Activated CD4-positive, alpha-beta memory T cell treated with anti-CD3 and anti-CD28 coated beads for 36 hours (primary cell): ENCODE measurements at regions not wholly inside any gene's neighbourhood (a gene's known extent, or its start where the extent isn't known, plus 50 kb on each side); places are given as distances from the start of the nearest gene placed in this dataset.
"Not testable (repeated sequence)": the region's sequence is repeated elsewhere in the genome, so short reads cannot be mapped to it uniquely, and the experiment has no call there.

Source experiments
- CTCF ChIA-PET: fragments of 350-600 bp; sonication (Branson Sonifier 250); formaldehyde crosslinking; loops from one replicate; lab custom pipeline; 2021; ENCODE audit warnings: antibody characterized with exemption, inconsistent platforms; lab: Charles Lee
- POLR2A ChIA-PET: fragments of 350-600 bp; sonication (Branson Sonifier 250); formaldehyde crosslinking; loops from one replicate; lab custom pipeline; 2021; ENCODE audit warnings: antibody characterized with exemption; lab: Charles Lee
- DNase-seq: peaks from one replicate; pipeline ENCODE4 v3.0.0-alpha.2; 2020
- H3K27ac Mint-ChIP-seq: one replicate; pipeline ENCODE4 v1.8.0; 2021; ENCODE audit warnings: mixed read lengths
- H3K27me3 Mint-ChIP-seq: one replicate; pipeline ENCODE4 v1.8.0; 2021; ENCODE audit warnings: mixed read lengths
- H3K36me3 Mint-ChIP-seq: one replicate; pipeline ENCODE4 v1.8.0; 2021; ENCODE audit warnings: mixed read lengths
- H3K4me1 Mint-ChIP-seq: one replicate; pipeline ENCODE4 v1.8.0; 2021; ENCODE audit warnings: low read depth, mixed read lengths
- H3K4me3 Mint-ChIP-seq: one replicate; pipeline ENCODE4 v1.8.0; 2021; ENCODE audit warnings: mild to moderate bottlenecking, mixed read lengths
- H3K9me3 Mint-ChIP-seq: one replicate; pipeline ENCODE4 v1.8.0; 2021; ENCODE audit warnings: mixed read lengths
- intact Hi-C: fragments of 100-400 bp; cut with micrococcal nuclease; formaldehyde crosslinking; loops from one replicate; pipeline ENCODE4 v1.15.1; 2023

DNA sequence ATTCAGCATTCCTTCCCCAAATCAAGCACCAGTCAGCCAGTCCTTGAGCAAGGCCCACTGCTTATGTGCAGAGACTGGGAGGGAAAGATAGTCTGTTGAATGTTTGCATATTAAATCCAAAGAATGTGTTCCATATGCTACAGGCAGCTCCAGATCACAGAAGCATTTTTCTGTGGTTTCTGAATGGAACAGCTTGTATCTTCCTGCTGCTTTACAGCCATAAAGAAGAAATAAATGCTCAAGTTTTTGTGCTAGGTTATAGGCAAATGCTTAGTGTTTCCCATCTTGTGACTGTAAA lies 310.3 kb downstream of the TRIM36 start:
- Mint-ChIP-seq H3K36me3 (no peaks in the 10 kb centered on the region), H3K4me3 (no peak overlapping the region), H3K27me3 (no peaks in the 10 kb centered on the region), H3K4me1 (no peaks in the 10 kb centered on the region), H3K9me3 (no peaks in the 10 kb centered on the region), H3K27ac (no peak overlapping the region)
- DNase-seq, result no peak
- POLR2A ChIA-PET, result no interaction called here
- CTCF ChIA-PET, result no interaction called here
- intact Hi-C loops, result no loop called here

DNA sequence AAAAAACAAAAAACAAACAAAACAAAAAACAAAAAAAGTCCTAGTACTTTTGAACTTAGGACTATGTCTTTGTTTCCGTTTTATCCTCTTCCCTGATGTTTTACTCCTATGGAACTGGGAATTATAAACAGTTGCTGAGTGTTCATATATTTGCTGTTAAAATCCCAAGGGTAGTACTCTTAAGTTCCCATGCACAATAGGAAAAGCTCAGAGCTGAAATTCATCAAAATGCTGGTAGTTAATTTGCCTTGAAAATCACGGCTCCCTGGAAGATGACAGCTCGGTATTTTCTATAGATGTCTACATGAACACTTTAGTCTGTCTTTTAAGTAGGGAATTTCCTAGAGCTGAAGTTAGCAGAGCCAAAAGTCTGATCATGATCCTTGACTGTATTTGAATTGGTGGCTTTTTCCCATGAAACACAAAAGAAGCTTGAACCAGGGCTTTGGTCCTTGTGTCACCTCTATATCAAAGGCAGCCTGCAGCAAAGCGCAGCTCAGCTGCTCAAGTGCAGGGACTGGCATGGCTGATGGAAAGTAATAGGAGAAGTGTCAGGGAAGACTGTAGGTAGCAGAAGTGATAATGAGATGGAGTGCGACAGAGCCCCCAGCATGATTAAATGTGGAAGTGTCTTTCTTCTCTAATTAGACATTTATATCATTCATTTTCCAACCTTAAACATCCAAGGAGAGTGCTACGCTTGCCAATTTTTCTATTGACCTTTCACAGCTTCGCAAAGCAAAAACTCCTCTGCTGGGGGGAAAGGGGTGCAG lies 310.9 kb downstream of the TRIM36 start:
- Mint-ChIP-seq H3K27me3 (no peaks in the 10 kb centered on the region), H3K4me3 (no peak overlapping the region), H3K9me3 (no peaks in the 10 kb centered on the region), H3K4me1 (no peaks in the 10 kb centered on the region), H3K27ac (no peak overlapping the region), H3K36me3 (no peaks in the 10 kb centered on the region)
- no peak for DNase-seq
- POLR2A ChIA-PET, result no interaction called here
- CTCF ChIA-PET, result no interaction called here
- intact Hi-C loops, result no loop called here

DNA sequence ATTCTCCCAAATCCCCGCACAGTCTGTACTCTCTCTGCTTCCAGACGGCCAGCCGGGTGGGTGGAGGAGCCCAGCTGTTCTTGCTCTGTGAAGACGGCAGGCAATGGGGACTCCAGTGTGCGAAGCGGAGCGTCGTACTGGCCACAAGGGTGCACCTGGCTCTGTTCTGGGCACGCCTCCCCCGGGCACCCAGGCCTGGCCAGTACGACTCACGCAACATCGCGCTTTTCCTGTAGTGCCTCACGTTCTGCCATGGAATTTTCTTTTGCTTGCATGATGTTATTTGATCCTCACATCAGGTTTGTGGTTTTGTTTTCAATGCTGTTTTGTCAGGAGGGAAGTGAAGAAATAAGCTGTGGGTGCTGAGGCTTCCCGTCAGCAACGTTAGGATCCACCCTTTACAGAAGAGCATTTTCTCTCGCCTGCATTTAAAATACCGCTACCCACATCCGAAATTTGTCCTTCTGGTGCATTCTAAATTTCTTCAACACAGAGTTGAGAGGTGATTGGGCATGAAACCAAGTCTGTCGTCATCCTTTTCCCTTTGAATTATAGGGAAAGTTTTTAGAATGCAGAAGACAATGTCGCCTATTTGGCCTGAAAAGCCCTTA lies 311.7 kb downstream of the TRIM36 start:
- POLR2A ChIA-PET, result no interaction called here
- no peak overlapping the region for H3K27ac Mint-ChIP-seq
- CTCF ChIA-PET, result no interaction called here
- H3K4me1 Mint-ChIP-seq, result no peaks in the 10 kb centered on the region
- H3K9me3 Mint-ChIP-seq, result peaks cover 6% of the 10 kb centered on the region
- no peak for DNase-seq
- intact Hi-C loops, result no loop called here
- no peaks in the 10 kb centered on the region for H3K36me3 Mint-ChIP-seq
- no peaks in the 10 kb centered on the region for H3K27me3 Mint-ChIP-seq
- H3K4me3 Mint-ChIP-seq, result no peak overlapping the region

DNA sequence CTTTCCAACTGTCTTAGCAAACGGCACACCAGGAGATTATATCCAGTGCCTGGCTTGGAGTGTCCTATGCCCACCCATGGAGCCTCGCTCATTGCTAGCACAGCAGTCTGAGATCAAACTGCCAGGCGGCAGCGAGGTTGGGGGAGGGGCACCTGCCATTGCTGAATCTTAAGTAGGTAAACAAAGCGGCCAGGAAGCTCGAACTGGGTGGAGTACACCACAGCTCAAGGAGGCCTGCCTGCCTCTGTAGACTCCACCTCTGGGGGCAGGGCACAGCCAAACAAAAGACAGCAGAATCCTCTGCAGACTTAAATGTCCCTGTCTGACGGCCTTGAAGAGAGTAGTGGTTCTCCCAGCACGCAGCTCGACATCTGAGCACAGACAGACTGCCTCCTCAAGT lies 325.0 kb downstream of the TRIM36 start:
- H3K36me3 Mint-ChIP-seq, H3K4me1 Mint-ChIP-seq, H3K9me3 Mint-ChIP-seq, H3K27me3 Mint-ChIP-seq, H3K4me3 Mint-ChIP-seq, intact Hi-C loops, H3K27ac Mint-ChIP-seq, POLR2A ChIA-PET, CTCF ChIA-PET, DNase-seq: not testable (repeated sequence)

DNA sequence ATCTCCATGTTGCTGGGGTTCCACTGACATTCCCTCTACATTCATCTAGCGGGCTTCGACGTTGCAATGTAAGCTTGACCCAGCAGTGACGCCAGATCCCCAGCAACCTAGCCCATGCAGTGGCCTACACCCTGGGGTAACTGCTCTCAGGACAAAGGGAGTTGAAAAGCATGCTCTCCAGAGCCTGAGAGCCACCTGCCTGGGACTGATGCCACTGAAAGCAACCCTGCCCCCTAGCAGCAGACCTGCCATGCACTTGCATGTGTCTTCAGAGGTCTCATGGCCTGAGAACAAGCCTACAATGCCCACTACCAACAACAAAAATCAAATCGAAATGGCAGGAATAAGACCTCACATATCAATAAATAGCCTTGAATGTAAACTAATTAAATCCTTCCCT lies 330.3 kb downstream of the TRIM36 start:
- intact Hi-C loops, result no loop called here
- H3K4me1 Mint-ChIP-seq, result no peaks in the 10 kb centered on the region
- no peak overlapping the region for H3K4me3 Mint-ChIP-seq
- no peaks in the 10 kb centered on the region for H3K9me3 Mint-ChIP-seq
- no peaks in the 10 kb centered on the region for H3K27me3 Mint-ChIP-seq
- CTCF ChIA-PET, result no interaction called here
- H3K27ac Mint-ChIP-seq, result no peak overlapping the region
- POLR2A ChIA-PET, result no interaction called here
- no peaks in the 10 kb centered on the region for H3K36me3 Mint-ChIP-seq
- DNase-seq, result no peak

DNA sequence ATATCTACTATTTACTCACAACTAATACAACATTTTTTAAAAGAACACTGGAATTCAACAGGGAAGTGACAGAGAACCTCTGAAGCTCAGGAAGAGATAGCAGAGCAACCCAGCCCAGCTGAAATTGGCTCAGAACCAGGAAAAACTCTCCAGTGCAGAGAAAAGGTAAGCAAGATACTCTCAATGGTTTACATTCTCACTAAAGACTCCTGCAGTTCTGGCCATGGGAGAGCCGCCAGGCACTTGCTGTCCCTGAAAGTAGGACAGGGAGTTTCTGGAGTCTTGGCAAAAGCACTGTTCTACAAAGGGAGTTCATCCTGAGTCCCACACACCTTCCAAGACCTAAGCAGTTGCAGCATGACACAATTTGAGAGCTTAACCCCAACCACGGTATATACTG lies 330.8 kb downstream of the TRIM36 start:
- ChIA-PET POLR2A (no interaction called here), CTCF (no interaction called here)
- H3K36me3 Mint-ChIP-seq, result no peaks in the 10 kb centered on the region
- intact Hi-C loops, result no loop called here
- H3K27ac Mint-ChIP-seq, result no peak overlapping the region
- H3K4me3 Mint-ChIP-seq, result no peak overlapping the region
- no peaks in the 10 kb centered on the region for H3K27me3 Mint-ChIP-seq
- H3K4me1 Mint-ChIP-seq, result no peaks in the 10 kb centered on the region
- DNase-seq, result no peak
- no peaks in the 10 kb centered on the region for H3K9me3 Mint-ChIP-seq

DNA sequence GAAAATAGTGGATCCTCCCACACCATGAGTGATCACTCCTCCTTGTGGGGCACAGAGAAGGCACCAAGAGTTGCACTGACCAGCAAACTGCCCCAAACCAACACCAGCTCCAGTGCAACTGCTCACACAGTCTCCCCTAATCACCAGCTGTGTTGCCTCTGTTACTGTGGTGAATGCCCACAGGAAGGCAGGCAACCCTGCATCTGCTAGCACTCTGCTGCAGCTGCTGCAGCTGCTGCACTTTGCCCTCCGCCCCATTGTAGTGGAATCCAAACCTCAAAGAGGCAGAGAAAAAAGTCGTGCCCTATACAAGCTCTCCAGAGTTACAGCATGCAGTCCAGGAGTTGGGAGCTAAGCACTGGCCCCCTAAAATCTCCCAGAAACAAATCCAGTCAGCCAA lies 339.6 kb downstream of the TRIM36 start:
- intact Hi-C loops, result no loop called here
- CTCF ChIA-PET, result interaction anchor here (0.6 kb wide), 1 partner anchor 524 kb away, joined by 3 read pairs; no protein-coding TSS in a partner anchor

DNA sequence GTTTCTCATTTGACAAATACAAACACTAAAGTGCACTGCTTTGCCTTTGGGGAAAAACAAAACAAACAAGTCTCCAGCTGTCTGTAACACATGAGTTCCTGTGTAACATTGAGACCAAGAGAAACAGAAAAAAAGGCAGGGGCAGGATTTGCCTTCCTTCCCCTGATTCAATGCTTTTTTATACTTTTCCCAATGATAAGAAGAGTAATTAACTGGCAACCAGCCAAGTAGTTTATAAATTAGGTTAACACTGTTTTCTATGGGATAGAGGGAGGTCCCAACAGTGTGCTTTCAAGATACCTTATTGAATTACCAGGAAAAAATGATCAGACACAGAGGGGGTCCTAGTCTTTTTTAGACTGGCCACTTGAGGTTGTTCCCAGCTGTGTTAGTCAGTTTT lies 346.8 kb downstream of the TRIM36 start:
- H3K27me3 Mint-ChIP-seq, result no peaks in the 10 kb centered on the region
- H3K9me3 Mint-ChIP-seq, result peaks cover 14% of the 10 kb centered on the region
- no peak overlapping the region for H3K4me3 Mint-ChIP-seq
- H3K27ac Mint-ChIP-seq, result no peak overlapping the region
- ChIA-PET CTCF (no interaction called here), POLR2A (no interaction called here)
- no peaks in the 10 kb centered on the region for H3K36me3 Mint-ChIP-seq
- intact Hi-C loops, result no loop called here
- no peaks in the 10 kb centered on the region for H3K4me1 Mint-ChIP-seq
- no peak for DNase-seq

More for the DNA sequence above, 339.6 kb downstream of the TRIM36 start:
- DNase-seq, result no peak
- Mint-ChIP-seq H3K27ac (no peak overlapping the region), H3K36me3 (no peaks in the 10 kb centered on the region), H3K9me3 (peaks cover 7% of the 10 kb centered on the region), H3K4me3 (no peak overlapping the region), H3K4me1 (no peaks in the 10 kb centered on the region), H3K27me3 (no peaks in the 10 kb centered on the region)
- POLR2A ChIA-PET, result no interaction called here

DNA sequence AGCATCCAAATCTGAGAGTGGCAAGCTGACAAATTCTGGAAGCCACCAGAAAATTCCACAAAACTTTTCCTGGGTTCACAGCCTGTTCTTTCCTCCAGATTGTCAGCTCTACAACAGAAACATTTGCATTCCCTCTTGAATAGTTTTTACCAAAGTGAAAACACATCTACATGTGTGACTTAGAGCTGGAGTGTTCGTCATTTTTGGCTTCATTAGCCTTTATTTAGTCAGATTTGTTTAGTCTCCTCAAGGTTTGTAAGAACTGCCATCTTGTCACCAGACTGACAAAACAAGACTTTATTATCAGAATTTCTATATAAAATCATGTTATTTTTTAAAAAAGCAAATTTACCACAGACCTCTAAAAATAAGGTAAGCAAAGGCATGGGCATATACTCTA lies 347.3 kb downstream of the TRIM36 start:
- H3K4me1 Mint-ChIP-seq, result no peaks in the 10 kb centered on the region
- H3K27me3 Mint-ChIP-seq, result no peaks in the 10 kb centered on the region
- H3K4me3 Mint-ChIP-seq, result no peak overlapping the region
- intact Hi-C loops, result no loop called here
- H3K36me3 Mint-ChIP-seq, result no peaks in the 10 kb centered on the region
- no peak for DNase-seq
- CTCF ChIA-PET, result no interaction called here
- POLR2A ChIA-PET, result no interaction called here
- no peak overlapping the region for H3K27ac Mint-ChIP-seq
- peaks cover 14% of the 10 kb centered on the region for H3K9me3 Mint-ChIP-seq

DNA sequence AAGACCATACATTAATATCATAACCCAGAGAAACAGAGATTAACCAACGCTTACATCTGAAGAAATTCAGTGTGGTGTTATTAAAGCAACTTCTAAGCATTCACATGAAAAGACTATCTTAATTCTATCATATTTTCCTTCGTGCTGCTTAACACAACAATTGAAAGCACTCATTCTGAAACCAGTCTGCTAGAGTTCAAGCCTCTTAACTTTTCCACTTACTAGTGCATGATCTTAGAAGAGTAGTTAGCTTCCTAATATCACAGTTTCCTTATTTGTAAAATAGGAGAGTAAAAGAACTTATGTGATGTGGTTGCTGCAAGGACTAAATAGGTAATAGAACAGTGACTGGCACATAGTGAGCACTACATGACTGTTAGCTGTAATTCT lies 379.3 kb downstream of the TRIM36 start:
- H3K4me1 Mint-ChIP-seq, result no peaks in the 10 kb centered on the region
- H3K27ac Mint-ChIP-seq, result no peak overlapping the region
- H3K9me3 Mint-ChIP-seq, result no peaks in the 10 kb centered on the region
- CTCF ChIA-PET, result no interaction called here
- intact Hi-C loops, result no loop called here
- H3K36me3 Mint-ChIP-seq, result no peaks in the 10 kb centered on the region
- no peak overlapping the region for H3K4me3 Mint-ChIP-seq
- POLR2A ChIA-PET, result no interaction called here
- DNase-seq, result no peak
- H3K27me3 Mint-ChIP-seq, result peaks cover 1% of the 10 kb centered on the region

DNA sequence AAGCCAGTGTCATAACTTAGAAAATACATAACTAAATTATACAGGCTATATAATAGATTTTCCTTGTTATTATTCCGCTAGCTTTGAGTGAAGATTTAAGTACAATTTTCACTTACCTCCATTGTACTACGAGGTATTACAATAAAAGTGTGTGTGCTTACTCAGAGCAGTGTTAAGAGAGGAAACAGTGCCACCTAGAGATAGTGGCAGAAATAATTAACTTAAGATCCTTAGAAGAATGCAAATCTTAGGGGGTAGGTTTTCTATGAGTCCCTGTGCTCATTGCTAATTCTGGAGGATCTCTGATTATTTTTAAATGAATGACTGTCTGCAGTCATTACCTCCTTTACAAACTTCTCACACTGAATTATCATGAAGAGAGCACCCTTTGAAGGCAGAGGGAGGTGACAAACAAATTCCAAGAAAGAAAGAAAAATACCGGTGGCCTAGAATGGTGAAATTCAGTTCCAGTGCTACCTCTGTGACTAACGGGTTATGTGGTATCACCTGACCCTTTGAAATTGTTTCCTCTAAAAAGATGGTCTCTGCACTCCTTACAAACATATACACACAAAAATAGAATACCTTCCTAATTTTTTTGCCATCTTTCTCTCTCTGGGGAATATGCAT lies 379.8 kb downstream of the TRIM36 start:
- no peak for DNase-seq
- Mint-ChIP-seq H3K4me1 (no peaks in the 10 kb centered on the region), H3K27me3 (peaks cover 1% of the 10 kb centered on the region), H3K4me3 (no peak overlapping the region), H3K27ac (no peak overlapping the region), H3K9me3 (no peaks in the 10 kb centered on the region), H3K36me3 (no peaks in the 10 kb centered on the region)
- ChIA-PET POLR2A (no interaction called here), CTCF (no interaction called here)
- intact Hi-C loops, result loop anchor here (5.0 kb wide), 1 partner anchor 1113 kb away; no protein-coding TSS in a partner anchor

DNA sequence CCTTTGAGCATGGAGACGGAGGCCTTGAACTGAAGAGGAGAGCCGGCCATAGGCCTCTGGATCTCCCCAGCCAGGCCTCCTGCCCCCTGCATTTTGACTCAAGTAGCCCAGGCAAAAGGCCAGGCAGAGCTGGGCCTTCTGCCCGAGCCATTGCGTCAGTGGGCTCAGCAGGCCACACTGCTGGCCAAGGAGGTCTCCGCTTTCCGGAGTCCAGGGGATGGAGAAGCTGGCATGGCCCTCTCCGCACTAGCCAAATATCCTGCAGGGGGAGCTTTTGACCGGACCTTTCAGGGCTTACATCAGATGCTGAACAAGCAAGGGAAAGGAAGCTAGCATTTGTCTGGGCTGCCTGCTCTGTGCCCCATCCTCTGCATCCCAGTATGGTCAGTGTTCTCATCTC lies 386.8 kb downstream of the TRIM36 start:
- intact Hi-C loops, result no loop called here
- Mint-ChIP-seq H3K4me3 (no peak overlapping the region), H3K27me3 (no peaks in the 10 kb centered on the region), H3K36me3 (no peaks in the 10 kb centered on the region), H3K27ac (no peak overlapping the region), H3K4me1 (no peaks in the 10 kb centered on the region), H3K9me3 (no peaks in the 10 kb centered on the region)
- CTCF ChIA-PET, result no interaction called here
- no peak for DNase-seq
- POLR2A ChIA-PET, result no interaction called here

DNA sequence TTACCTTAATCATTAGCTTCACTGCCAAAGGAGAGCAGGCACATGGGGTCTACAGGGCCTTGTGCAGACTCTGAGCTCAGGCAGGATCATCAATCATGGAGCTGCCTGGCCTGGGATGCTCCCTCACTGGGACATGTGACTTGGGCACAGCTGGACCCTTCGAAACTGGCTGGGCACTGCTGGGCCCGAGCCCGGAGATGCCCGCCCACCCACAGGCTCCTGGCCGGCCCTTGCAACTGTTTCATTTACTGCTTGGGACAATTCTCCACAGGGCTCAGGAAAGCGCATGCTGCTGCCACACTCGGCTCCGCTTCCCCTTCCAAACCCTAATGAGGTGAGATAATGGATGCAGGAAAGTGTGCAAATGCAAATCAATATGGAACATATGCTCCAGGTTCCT lies 387.5 kb downstream of the TRIM36 start:
- intact Hi-C loops, result no loop called here
- no peak overlapping the region for H3K27ac Mint-ChIP-seq
- CTCF ChIA-PET, result no interaction called here
- no peak overlapping the region for H3K4me3 Mint-ChIP-seq
- H3K36me3 Mint-ChIP-seq, result no peaks in the 10 kb centered on the region
- no peaks in the 10 kb centered on the region for H3K9me3 Mint-ChIP-seq
- no peaks in the 10 kb centered on the region for H3K4me1 Mint-ChIP-seq
- POLR2A ChIA-PET, result no interaction called here
- H3K27me3 Mint-ChIP-seq, result no peaks in the 10 kb centered on the region
- no peak for DNase-seq
